Loucy (cell line): ENCODE measurements at regions not wholly inside any gene's neighbourhood (a gene's known extent, or its start where the extent isn't known, plus 50 kb on each side); places are given as distances from the start of the nearest gene placed in this dataset.

ENCODE experiments used
- EZH2phosphoT487 ChIP-seq: fragments of 200-600 bp; IDR thresholded peaks from 2 replicates; pipeline ENCODE4 v1.6.1; 2018; ENCODE audit warnings: antibody characterized with exemption, mild to moderate bottlenecking, moderate library complexity, borderline replicate concordance
- TF ChIP-seq, protein P1 (sequence below): fragments of 200-600 bp; sonication (generic); conservative IDR thresholded peaks from 2 replicates; pipeline ENCODE4 v1.5.1; 2014; ENCODE audit warnings: mild to moderate bottlenecking, antibody characterized with exemption, low read length

DNA sequence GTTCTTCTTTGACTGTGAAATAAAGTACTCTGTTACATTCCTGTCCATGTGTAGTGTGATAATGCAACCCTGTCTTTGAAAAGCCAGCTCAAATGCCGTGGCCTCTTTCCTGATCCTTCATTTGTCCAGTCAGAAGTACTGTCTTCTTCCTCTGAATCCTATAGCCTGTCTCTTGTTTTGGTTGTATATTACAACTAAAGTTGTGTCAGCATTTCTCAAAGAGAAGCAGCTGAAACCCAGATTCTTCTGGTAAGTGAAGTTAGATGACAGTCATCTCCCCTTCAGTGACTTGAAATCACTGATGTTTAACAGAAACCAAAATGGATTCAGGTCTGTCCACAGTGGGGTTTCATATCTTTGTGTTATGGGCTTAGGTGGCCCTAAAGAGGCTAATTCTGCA, 196.2 kb downstream of the PCSK1 start:
- TF ChIP-seq, protein P1, sequence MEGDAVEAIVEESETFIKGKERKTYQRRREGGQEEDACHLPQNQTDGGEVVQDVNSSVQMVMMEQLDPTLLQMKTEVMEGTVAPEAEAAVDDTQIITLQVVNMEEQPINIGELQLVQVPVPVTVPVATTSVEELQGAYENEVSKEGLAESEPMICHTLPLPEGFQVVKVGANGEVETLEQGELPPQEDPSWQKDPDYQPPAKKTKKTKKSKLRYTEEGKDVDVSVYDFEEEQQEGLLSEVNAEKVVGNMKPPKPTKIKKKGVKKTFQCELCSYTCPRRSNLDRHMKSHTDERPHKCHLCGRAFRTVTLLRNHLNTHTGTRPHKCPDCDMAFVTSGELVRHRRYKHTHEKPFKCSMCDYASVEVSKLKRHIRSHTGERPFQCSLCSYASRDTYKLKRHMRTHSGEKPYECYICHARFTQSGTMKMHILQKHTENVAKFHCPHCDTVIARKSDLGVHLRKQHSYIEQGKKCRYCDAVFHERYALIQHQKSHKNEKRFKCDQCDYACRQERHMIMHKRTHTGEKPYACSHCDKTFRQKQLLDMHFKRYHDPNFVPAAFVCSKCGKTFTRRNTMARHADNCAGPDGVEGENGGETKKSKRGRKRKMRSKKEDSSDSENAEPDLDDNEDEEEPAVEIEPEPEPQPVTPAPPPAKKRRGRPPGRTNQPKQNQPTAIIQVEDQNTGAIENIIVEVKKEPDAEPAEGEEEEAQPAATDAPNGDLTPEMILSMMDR = no peak
- no peak for TF ChIP-seq EZH2phosphoT487
